ENCODE measurements at regions not wholly inside any gene's neighbourhood (a gene's known extent, or its start where the extent isn't known, plus 50 kb on each side); places are given as distances from the start of the nearest gene placed in this dataset.
"Not testable (repeated sequence)": the region's sequence is repeated elsewhere in the genome, so short reads cannot be mapped to it uniquely, and the experiment has no call there.

DNA sequence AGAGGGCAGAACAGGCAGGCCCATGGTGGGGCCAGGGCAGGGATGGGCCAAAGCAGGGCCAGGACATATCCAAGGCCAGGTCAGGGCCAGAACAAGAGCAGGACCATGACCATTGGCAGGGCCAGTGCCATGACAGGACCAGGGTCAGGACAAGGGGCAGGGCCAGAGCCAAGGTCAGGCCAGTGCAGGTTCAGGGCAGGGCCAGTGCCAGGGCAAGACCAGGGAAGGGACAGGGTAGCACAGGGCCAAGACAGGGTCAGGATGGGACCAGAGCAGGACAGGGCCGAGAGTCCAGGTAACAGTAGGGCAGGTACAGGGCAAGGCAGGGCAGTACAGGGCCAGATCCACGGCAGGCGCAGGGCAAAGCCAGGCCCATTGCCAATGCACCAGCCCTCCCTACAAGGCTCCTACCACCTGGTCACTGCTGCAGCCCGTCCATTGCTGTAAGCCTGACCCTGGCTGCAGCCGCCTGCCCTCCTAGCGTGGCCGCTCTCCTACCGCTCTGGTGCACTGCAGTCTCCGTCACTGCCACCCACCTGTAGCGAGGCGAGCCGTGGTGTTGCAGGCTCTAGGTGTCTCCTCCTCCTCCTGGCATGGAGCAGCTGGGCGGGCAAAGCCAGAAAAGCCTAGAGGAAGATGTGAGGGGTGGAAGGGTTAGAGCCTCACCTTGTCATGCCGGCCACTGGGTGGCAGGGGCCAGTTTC, 397.1 kb downstream of the GOLGA6L6 start:
- H3K27ac ChIP-seq (ENCODE audit: low read depth, low read length); H3K9ac ChIP-seq (ENCODE audit: low read length in 5 of 5); H3K36me3 ChIP-seq (ENCODE audit: control insufficient read depth in 5 of 5, insufficient read depth in 5 of 5, low read length in 5 of 5); H3K27me3 ChIP-seq (ENCODE audit: control insufficient read depth in 5 of 5, insufficient read depth in 4 of 5, low read length in 5 of 5); H3K4me3 ChIP-seq (ENCODE audit: low read depth in 1 of 5, low read length in 5 of 5); H3K9me3 ChIP-seq (ENCODE audit: control insufficient read depth in 5 of 5, low read length in 5 of 5); H3K4me1 ChIP-seq (ENCODE audit: control insufficient read depth in 5 of 5, insufficient read depth in 5 of 5, low read length in 5 of 5): not testable (repeated sequence)

DNA sequence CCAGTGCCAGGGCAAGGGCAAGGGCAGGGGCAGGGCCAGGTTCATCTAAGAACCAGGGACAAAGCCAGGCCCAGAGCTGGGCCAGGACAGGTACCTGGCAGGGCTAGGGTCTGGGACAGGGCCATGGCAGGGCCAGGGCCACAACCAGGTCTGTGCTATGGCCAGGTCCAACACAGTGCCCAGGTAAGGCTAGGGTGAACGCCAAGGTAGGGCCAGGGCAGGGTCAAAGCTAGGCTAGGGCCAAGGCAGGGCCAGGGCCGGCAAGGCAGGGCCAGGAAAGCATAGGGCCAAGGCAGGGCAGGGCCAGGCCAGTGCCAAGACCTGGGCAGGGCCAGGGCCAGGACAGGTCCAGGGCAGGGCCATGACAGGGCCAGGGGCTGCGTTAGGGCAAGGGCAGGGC, 398.7 kb downstream of the GOLGA6L6 start:
- H3K9ac ChIP-seq (ENCODE audit: low read length in 5 of 5); H3K27me3 ChIP-seq (ENCODE audit: control insufficient read depth in 5 of 5, insufficient read depth in 4 of 5, low read length in 5 of 5); H3K4me1 ChIP-seq (ENCODE audit: control insufficient read depth in 5 of 5, insufficient read depth in 5 of 5, low read length in 5 of 5); H3K27ac ChIP-seq (ENCODE audit: low read depth, low read length); H3K9me3 ChIP-seq (ENCODE audit: control insufficient read depth in 5 of 5, low read length in 5 of 5); H3K36me3 ChIP-seq (ENCODE audit: control insufficient read depth in 5 of 5, insufficient read depth in 5 of 5, low read length in 5 of 5); H3K4me3 ChIP-seq (ENCODE audit: low read depth in 1 of 5, low read length in 5 of 5): not testable (repeated sequence)

DNA sequence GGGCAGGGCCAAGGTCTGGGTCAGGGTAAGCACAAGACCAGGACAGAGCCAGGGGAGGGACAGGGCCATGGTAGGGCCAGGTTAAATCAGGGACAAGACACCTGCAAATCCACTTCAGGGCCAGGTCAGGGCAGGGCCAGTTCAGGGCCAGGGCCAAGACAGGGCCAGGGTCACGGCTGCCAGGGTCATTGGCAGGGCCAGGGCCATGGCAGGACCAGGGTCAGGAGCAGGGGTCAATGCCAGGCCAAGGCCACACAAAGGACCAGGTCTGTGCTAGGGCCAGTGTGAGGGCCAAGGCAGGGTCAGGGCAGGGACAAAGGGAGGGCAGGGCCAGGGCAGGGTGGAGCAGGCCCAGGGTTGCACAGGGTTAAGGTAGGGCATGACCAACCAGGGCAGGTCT, 399.2 kb downstream of the GOLGA6L6 start:
- H3K27me3 ChIP-seq (ENCODE audit: control insufficient read depth in 5 of 5, insufficient read depth in 4 of 5, low read length in 5 of 5); H3K4me3 ChIP-seq (ENCODE audit: low read depth in 1 of 5, low read length in 5 of 5); H3K36me3 ChIP-seq (ENCODE audit: control insufficient read depth in 5 of 5, insufficient read depth in 5 of 5, low read length in 5 of 5); H3K27ac ChIP-seq (ENCODE audit: low read depth, low read length); H3K9me3 ChIP-seq (ENCODE audit: control insufficient read depth in 5 of 5, low read length in 5 of 5); H3K4me1 ChIP-seq (ENCODE audit: control insufficient read depth in 5 of 5, insufficient read depth in 5 of 5, low read length in 5 of 5); H3K9ac ChIP-seq (ENCODE audit: low read length in 5 of 5): not testable (repeated sequence)

DNA sequence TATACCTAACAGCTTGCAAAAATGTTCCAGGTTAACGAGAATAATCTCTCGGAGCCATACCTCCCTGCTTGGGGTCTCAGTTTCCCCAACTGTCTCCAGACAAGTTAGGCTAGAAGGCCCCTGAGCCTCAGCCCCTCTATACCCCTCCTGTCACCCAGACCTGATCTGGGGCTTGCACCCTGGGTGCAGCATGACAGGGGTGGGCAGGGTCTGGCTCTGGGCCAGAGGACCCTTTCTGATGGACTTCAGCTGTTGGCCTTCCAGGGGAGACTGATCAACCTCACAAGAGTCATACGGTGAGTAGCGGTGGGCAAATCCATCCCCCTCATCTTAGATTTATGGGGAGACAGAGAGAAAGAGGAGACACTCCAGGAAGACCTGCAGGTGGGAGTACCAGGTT, 416.9 kb downstream of the GOLGA6L6 start:
- not testable (repeated sequence) for H3K9ac ChIP-seq (ENCODE audit: low read length in 5 of 5); H3K4me3 ChIP-seq (ENCODE audit: low read depth in 1 of 5, low read length in 5 of 5); H3K27me3 ChIP-seq (ENCODE audit: control insufficient read depth in 5 of 5, insufficient read depth in 4 of 5, low read length in 5 of 5); H3K9me3 ChIP-seq (ENCODE audit: control insufficient read depth in 5 of 5, low read length in 5 of 5); H3K36me3 ChIP-seq (ENCODE audit: control insufficient read depth in 5 of 5, insufficient read depth in 5 of 5, low read length in 5 of 5); H3K27ac ChIP-seq (ENCODE audit: low read depth, low read length); H3K4me1 ChIP-seq (ENCODE audit: control insufficient read depth in 5 of 5, insufficient read depth in 5 of 5, low read length in 5 of 5)

DNA sequence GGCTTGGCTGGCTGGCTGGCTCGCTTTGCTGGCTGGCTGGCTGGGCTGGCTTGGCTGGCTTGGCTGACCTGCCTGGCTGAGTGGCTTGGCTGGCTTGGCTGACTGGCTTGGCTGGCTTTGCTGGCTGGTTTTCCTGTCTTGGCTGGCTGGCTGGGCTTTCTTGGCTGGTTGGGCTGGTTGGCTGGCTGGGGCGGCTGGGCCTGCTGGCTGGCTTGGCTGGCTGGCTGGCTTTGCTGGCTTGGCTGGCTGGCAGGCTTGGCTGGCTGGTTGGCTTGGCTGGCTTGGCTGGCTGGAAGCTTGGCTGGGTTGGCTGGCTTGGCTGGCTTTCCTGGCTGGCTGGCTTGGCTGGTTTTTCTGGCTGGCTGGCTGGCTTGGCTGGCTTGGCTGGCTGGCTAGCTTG, 435.6 kb downstream of the GOLGA6L6 start:
- no peaks in the 10 kb centered on the region for H3K36me3 ChIP-seq (ENCODE audit: control insufficient read depth in 5 of 5, insufficient read depth in 5 of 5, low read length in 5 of 5)
- H3K4me1 ChIP-seq (ENCODE audit: control insufficient read depth in 5 of 5, insufficient read depth in 5 of 5, low read length in 5 of 5): no peaks in the 10 kb centered on the region
- no peak overlapping the region for H3K27ac ChIP-seq (ENCODE audit: low read depth, low read length)
- no peak overlapping the region for H3K9ac ChIP-seq (ENCODE audit: low read length in 5 of 5)
- H3K9me3 ChIP-seq (ENCODE audit: control insufficient read depth in 5 of 5, low read length in 5 of 5): peaks cover 0 to 5% (median 0%) of the 10 kb centered on the region in 5 donors
- no peak overlapping the region for H3K4me3 ChIP-seq (ENCODE audit: low read depth in 1 of 5, low read length in 5 of 5)
- H3K27me3 ChIP-seq (ENCODE audit: control insufficient read depth in 5 of 5, insufficient read depth in 4 of 5, low read length in 5 of 5): no peaks in the 10 kb centered on the region

DNA sequence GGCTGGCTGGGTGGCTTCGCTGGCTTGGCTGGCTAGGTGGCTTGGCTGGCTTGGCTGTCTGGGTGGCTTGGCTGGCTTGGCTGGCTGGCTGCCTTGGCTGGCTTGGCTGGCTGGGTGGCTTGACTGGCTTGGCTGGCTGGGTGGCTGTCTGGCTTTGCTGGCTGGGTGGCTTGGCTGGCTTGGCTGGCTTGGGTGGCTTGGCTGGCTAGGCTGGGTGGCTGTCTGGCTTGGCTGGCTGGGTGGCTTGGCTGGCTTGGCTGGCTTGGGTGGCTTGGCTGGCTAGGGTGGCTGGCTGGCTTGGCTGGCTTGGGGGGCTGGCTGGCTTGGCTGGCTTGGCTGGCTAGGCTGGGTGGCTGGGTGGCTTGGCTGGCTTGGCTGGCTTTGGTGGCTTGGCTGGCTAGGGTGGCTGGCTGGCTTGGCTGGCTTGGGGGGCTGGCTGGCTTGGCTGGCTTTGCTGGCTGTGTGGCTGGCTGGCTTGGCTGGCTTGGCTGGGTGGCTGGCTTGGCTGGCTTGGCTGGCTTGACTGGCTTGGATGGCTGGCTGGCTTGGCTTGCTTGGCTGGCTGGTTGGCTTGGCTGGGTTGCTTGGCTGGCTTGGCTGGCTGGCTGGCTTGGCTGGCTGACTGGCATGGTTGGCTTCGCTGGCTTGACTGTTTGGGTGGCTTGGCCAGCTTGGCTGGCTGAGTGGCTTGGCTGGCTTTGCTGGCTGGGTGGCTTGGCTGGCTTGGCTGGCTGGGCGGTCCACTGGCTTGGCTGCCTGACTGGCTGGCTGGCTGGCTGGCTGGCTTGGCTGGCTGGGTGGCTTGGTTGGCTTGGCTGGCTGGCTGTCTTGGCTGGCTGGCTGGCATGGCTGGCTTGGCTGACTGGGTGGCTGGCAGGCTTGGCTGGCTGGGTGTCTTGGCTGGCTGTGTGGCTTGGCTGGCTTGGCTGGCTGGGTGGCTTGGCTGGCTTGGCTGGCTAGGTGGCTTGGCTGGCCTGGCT, 436.3 kb downstream of the GOLGA6L6 start:
- not testable (repeated sequence) for H3K9ac ChIP-seq (ENCODE audit: low read length in 5 of 5); H3K9me3 ChIP-seq (ENCODE audit: control insufficient read depth in 5 of 5, low read length in 5 of 5); H3K4me3 ChIP-seq (ENCODE audit: low read depth in 1 of 5, low read length in 5 of 5); H3K27ac ChIP-seq (ENCODE audit: low read depth, low read length); H3K4me1 ChIP-seq (ENCODE audit: control insufficient read depth in 5 of 5, insufficient read depth in 5 of 5, low read length in 5 of 5); H3K27me3 ChIP-seq (ENCODE audit: control insufficient read depth in 5 of 5, insufficient read depth in 4 of 5, low read length in 5 of 5); H3K36me3 ChIP-seq (ENCODE audit: control insufficient read depth in 5 of 5, insufficient read depth in 5 of 5, low read length in 5 of 5)

DNA sequence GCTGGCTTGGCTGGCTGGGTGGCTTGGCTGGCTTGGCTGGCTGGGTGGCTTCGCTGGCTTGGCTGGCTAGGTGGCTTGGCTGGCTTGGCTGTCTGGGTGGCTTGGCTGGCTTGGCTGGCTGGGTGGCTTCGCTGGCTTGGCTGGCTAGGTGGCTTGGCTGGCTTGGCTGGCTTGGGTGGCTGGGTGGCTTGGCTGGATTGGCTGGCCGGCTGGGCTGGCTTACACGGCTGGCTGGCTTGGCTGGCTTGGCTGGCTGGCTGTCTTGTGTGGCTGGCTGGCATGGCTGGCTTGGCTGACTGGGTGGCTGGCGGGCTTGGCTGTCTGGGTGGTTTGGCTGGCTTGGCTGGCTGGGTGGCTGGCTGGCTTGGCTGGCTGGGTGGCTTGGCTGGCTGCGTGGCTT, 437.0 kb downstream of the GOLGA6L6 start:
- H3K9me3 ChIP-seq (ENCODE audit: control insufficient read depth in 5 of 5, low read length in 5 of 5); H3K27me3 ChIP-seq (ENCODE audit: control insufficient read depth in 5 of 5, insufficient read depth in 4 of 5, low read length in 5 of 5); H3K4me3 ChIP-seq (ENCODE audit: low read depth in 1 of 5, low read length in 5 of 5); H3K36me3 ChIP-seq (ENCODE audit: control insufficient read depth in 5 of 5, insufficient read depth in 5 of 5, low read length in 5 of 5); H3K9ac ChIP-seq (ENCODE audit: low read length in 5 of 5); H3K4me1 ChIP-seq (ENCODE audit: control insufficient read depth in 5 of 5, insufficient read depth in 5 of 5, low read length in 5 of 5); H3K27ac ChIP-seq (ENCODE audit: low read depth, low read length): not testable (repeated sequence)

DNA sequence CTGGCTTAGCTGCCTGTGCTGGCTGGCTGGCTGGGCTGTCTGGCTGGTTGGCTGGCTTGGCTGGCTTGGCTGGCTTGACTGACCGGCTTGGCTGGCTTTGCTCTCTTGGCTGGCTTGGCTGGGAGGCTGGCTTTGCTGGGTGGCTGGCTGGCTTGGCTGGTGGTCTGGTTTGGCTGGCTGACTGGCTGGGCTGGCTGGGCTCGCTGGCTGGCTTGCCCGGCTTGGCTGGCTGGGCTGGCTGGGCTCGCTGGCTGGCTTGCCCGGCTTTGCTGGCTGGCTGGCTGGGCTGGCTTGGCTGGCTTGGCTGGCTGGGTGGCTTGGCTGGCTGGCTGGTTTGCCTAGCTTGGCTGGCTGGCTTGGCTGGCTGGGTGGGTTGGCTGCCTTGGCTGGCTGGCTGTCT, 438.7 kb downstream of the GOLGA6L6 start:
- not testable (repeated sequence) for H3K27me3 ChIP-seq (ENCODE audit: control insufficient read depth in 5 of 5, insufficient read depth in 4 of 5, low read length in 5 of 5); H3K9me3 ChIP-seq (ENCODE audit: control insufficient read depth in 5 of 5, low read length in 5 of 5); H3K27ac ChIP-seq (ENCODE audit: low read depth, low read length); H3K9ac ChIP-seq (ENCODE audit: low read length in 5 of 5); H3K4me1 ChIP-seq (ENCODE audit: control insufficient read depth in 5 of 5, insufficient read depth in 5 of 5, low read length in 5 of 5); H3K36me3 ChIP-seq (ENCODE audit: control insufficient read depth in 5 of 5, insufficient read depth in 5 of 5, low read length in 5 of 5); H3K4me3 ChIP-seq (ENCODE audit: low read depth in 1 of 5, low read length in 5 of 5)

DNA sequence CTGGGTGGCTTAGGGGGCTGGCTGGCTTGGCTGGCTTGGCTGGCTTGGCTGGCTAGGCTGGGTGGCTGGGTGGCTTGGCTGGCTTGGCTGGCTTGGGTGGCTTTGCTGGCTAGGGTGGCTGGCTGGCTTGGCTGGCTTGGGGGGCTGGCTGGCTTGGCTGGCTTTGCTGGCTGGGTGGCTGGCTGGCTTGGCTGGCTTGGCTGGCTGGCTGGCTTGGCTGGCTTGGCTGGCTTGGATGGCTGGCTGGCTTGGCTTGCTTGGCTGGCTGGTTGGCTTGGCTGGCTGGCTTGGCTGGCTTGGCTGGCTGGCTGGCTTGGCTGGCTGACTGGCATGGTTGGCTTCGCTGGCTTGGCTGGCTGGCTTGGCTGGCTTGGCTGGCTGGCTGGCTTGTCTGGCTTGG, 439.4 kb downstream of the GOLGA6L6 start:
- not testable (repeated sequence) for H3K4me3 ChIP-seq (ENCODE audit: low read depth in 1 of 5, low read length in 5 of 5); H3K4me1 ChIP-seq (ENCODE audit: control insufficient read depth in 5 of 5, insufficient read depth in 5 of 5, low read length in 5 of 5); H3K9ac ChIP-seq (ENCODE audit: low read length in 5 of 5); H3K27ac ChIP-seq (ENCODE audit: low read depth, low read length); H3K9me3 ChIP-seq (ENCODE audit: control insufficient read depth in 5 of 5, low read length in 5 of 5); H3K27me3 ChIP-seq (ENCODE audit: control insufficient read depth in 5 of 5, insufficient read depth in 4 of 5, low read length in 5 of 5); H3K36me3 ChIP-seq (ENCODE audit: control insufficient read depth in 5 of 5, insufficient read depth in 5 of 5, low read length in 5 of 5)

DNA sequence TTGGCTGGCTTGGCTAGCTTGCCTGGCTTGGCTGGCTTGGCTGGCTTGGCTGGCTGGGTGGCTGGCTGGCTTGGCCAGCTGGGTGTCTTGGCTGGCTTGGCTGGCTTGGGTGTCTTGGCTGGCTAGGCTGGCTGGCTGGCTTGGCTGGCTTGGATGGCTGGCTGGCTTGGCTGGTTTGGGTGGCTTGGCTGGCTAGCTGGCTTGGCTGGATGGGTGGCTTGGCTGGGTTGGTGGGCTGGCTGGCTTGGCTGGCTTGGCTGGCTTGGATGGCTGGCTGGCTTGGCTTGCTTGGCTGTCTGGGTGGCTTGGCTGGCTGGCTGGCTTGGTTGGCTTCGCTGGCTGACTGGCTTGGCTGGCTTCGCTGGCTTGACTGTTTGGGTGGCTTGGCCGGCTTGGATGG, 440.3 kb downstream of the GOLGA6L6 start:
- H3K9ac ChIP-seq (ENCODE audit: low read length in 5 of 5); H3K27ac ChIP-seq (ENCODE audit: low read depth, low read length); H3K4me1 ChIP-seq (ENCODE audit: control insufficient read depth in 5 of 5, insufficient read depth in 5 of 5, low read length in 5 of 5); H3K36me3 ChIP-seq (ENCODE audit: control insufficient read depth in 5 of 5, insufficient read depth in 5 of 5, low read length in 5 of 5); H3K4me3 ChIP-seq (ENCODE audit: low read depth in 1 of 5, low read length in 5 of 5); H3K27me3 ChIP-seq (ENCODE audit: control insufficient read depth in 5 of 5, insufficient read depth in 4 of 5, low read length in 5 of 5); H3K9me3 ChIP-seq (ENCODE audit: control insufficient read depth in 5 of 5, low read length in 5 of 5): not testable (repeated sequence)
